ENCODE measurements at regions not wholly inside any gene's neighbourhood (a gene's known extent, or its start where the extent isn't known, plus 50 kb on each side); places are given as distances from the start of the nearest gene placed in this dataset.

GRCh38 chr2:180367815-180368214 lies 360.7 kb upstream of the CWC22 start:
- no peaks in the 10 kb centered on the region for H3K27me3 ChIP-seq (ENCODE audit: low read depth)
- ATAC-seq (peak in 1 of 2 donors; percentile 29), DNase-seq (no peak)
- no peaks in the 10 kb centered on the region for H3K9me3 ChIP-seq
- H3K27ac ChIP-seq: no peak overlapping the region
- H3K4me3 ChIP-seq: no peak overlapping the region
- no peaks in the 10 kb centered on the region for H3K4me1 ChIP-seq
- intact Hi-C loops (cut with DNase I): no loop called here
- no peaks in the 10 kb centered on the region for H3K36me3 ChIP-seq
- TF ChIP-seq CTCF (IDR thresholded peaks at IDR 0.05): no peak

DNA sequence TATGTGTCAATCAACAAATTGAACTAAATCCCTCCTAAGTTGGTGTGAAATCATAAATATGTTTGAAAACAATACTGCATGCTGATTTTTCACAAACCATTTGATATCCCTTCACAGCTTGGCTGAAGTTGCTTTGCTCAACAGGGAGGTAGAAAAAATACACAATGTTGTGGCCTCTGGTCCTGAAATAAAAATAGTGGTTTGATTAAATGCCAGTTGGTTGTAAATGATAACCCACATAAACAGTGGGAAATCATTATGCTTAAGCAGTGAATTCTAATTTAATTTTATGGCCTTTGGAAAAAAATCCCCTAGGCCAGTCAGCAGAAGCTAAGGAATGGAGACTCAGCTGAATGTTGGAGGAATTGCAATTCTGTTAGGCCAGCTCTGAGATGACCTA lies 359.4 kb upstream of the CWC22 start:
- intact Hi-C loops (cut with DNase I): no loop called here
- Histone ChIP-seq H3K4me3 (no peak overlapping the region), H3K27ac (no peak overlapping the region), H3K36me3 (no peaks in the 10 kb centered on the region), H3K9me3 (no peaks in the 10 kb centered on the region), H3K4me1 (no peaks in the 10 kb centered on the region), H3K27me3 (ENCODE audit: low read depth) (no peaks in the 10 kb centered on the region)
- ATAC-seq: no peak
- no peak for DNase-seq
- no peak for TF ChIP-seq CTCF (IDR thresholded peaks at IDR 0.05)

- H3K9me3 ChIP-seq: no peaks in the 10 kb centered on the region
- no peak for DNase-seq
- no peaks in the 10 kb centered on the region for H3K36me3 ChIP-seq
- no peak for TF ChIP-seq CTCF (IDR thresholded peaks at IDR 0.05)
- ATAC-seq: no peak
- H3K4me3 ChIP-seq: no peak overlapping the region
- intact Hi-C loops (cut with DNase I): no loop called here
- no peak overlapping the region for H3K27ac ChIP-seq
- no peaks in the 10 kb centered on the region for H3K27me3 ChIP-seq (ENCODE audit: low read depth)
- H3K4me1 ChIP-seq: no peaks in the 10 kb centered on the region
Observed at GRCh38 chr2:180364719-180365118, 357.6 kb upstream of the CWC22 start.

DNA sequence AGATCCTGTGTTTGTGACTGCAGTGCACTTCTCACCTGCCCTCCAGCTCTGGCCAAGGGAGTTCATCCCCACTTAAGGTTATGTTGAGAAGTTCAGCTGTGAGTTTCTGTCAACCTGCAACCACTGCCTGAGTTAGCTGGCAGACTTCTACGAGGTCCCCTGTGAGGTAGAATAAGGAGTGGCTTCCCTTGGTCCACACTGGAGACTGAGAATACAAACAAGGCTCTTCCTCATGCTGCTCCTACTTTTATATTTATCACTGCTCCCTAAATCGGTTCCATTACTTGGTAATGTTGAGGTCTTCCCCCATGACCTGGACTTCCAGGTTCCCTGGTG lies 353.2 kb upstream of the CWC22 start:
- TF ChIP-seq CTCF (IDR thresholded peaks at IDR 0.05): no peak
- intact Hi-C loops (cut with DNase I): no loop called here
- DNase-seq (no peak), ATAC-seq (peak in 1 of 2 donors; percentile 27)
- no peak overlapping the region for H3K4me3 ChIP-seq
- no peak overlapping the region for H3K27ac ChIP-seq
- no peaks in the 10 kb centered on the region for H3K9me3 ChIP-seq
- no peaks in the 10 kb centered on the region for H3K4me1 ChIP-seq
- H3K27me3 ChIP-seq (ENCODE audit: low read depth): no peaks in the 10 kb centered on the region
- no peaks in the 10 kb centered on the region for H3K36me3 ChIP-seq

- Histone ChIP-seq H3K36me3 (no peaks in the 10 kb centered on the region), H3K4me1 (no peaks in the 10 kb centered on the region), H3K4me3 (no peak overlapping the region), H3K9me3 (no peaks in the 10 kb centered on the region), H3K27me3 (ENCODE audit: low read depth) (no peaks in the 10 kb centered on the region), H3K27ac (no peak overlapping the region)
- DNase-seq (no peak), ATAC-seq (peak; percentile 35 to 75)
- intact Hi-C loops (cut with DNase I): no loop called here
- TF ChIP-seq CTCF (IDR thresholded peaks at IDR 0.05): no peak
Observed at GRCh38 chr2:180359522-180360282, 352.6 kb upstream of the CWC22 start.
